HG02798 (cell line): ENCODE measurements at regions not wholly inside any gene's neighbourhood (a gene's known extent, or its start where the extent isn't known, plus 50 kb on each side); places are given as distances from the start of the nearest gene placed in this dataset.

Experiments
- ATAC-seq: cut with Tn5 transposase; IDR thresholded peaks from one replicate; pipeline ENCODE4 v1.9.1; 2021; ENCODE audit warnings: mild to moderate bottlenecking; ENCODE audit not compliant: unreplicated experiment, poor library complexity

- ATAC-seq, result no peak
These were observed 78.0 kb upstream of the SSTR1 start for GRCh38 chr14:38129705-38130104.

DNA sequence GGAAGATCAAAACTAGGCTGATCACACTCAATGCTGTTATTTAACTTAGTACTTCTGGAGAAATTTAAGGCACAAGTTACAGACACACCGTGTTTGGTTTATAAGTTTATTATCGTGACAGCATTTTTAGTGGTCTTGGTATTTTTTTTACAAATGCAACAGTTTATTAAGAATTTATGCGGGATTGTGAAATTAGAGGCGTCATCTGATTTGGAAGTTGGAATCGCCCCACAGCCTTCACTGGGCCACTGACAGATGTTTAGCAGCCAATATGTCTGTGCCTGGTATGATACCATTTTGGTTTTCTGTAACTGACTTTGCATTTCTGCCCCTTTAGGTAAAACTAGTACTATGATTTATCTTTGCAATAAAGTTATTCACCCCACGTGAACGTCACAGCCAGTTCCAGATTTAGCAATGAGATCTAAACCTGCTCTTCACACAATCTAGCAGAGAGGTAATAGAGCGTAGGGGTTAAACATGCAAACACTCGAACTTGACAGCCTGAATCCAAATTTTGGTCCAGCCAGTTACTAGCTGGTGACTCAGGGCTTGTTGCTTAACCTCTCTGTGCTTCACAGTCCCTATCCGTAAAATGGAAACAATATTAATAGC lies 73.2 kb upstream of the SSTR1 start:
- ATAC-seq, result no peak

DNA sequence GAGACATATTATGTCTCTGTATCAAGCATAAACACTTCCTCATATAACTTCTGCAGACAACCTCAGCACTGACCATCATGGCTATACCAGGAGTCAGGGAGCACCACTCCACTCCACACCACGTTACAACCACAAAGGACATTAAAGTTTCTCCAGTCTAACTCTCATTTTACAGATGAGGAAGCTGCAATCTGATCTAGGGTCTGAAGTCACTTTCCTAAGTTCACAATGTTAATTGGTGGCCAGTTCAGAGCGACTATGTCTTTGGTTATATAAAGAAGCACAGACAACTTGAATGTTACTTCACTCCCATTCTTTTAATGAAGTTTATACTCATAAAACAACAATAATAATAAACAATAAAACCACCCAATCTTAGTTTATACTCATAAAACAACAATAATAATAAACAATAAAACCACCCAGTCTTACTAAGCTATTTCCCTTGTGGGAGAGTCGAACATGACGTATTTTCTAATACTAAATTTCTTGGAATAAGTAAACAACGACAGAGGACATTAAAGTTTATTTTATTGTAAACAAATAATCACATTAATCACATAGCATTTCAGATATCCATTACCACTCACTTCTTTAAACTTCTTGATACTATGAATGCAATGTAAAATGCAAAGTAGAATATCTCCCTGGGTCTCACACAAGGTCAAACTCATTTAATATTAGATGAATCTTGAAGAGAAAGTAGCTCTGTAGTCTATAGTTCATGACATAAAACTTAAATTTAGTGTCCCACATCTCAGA lies 72.4 kb upstream of the SSTR1 start:
- ATAC-seq, result no peak

- ATAC-seq, result no peak
These were observed 70.7 kb upstream of the SSTR1 start for GRCh38 chr14:38137005-38137404.

GRCh38 chr14:38138473-38139138 lies 69.1 kb upstream of the SSTR1 start:
- no peak for ATAC-seq

- no peak for ATAC-seq
These were observed 67.8 kb upstream of the SSTR1 start for GRCh38 chr14:38139926-38140325.

DNA sequence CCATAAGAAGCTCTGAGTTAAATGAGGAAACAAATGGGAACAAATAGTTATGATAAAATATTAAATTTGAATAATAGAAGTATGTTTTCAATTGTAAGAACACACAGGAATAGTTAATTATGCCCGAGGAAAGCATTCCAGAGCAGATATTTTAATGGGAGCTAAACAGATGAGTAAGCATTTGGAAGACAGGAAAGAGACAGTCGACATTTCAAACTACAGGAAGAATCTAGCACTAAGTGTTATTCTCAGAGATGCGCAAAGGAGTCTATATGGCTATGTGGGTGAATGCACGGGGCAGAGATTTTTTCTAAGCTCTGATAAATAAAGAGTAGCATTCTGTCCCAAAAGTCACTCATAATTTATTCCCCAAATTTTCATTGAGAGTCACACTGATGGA lies 64.5 kb upstream of the SSTR1 start:
- no peak for ATAC-seq

- ATAC-seq, result no peak
These were observed 63.8 kb upstream of the SSTR1 start for GRCh38 chr14:38143659-38144505.

DNA sequence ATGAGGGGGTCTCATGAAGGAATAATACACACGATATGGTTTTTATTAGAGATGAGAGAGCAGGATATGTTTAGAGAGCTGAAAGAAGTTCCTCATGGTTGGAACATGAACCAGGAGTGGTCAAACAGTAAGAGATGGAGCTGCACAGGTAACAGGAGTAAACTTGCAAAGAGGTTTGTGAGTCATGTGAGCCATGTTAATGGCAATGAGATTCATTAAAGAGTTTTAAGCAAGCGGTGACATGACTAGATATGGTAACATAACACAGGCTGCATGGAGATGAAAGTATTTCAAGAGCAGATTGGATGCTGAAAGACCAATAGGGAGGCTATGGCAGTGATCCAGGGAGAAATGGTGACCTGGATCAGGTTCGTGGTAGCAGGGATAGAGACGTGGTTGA lies 62.6 kb upstream of the SSTR1 start:
- no peak for ATAC-seq

DNA sequence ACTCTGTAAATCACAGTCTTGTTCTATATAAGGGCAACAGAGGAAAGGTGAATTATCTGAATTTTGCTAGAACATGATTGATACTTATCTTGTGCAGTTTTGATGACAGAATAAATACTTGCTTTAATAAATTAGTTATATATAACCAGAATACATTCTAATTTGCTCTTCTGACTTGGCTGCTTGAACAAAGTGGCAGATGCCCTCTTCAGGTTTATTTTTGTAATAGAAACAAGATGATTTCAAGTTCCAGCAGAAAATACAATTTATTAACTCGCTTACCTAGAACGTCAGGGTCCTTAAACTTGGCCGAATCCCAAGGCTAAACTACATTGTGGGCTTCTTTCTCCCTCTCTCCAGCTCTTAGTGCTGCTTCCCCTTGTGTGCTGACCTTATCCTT lies 57.6 kb upstream of the SSTR1 start:
- no peak for ATAC-seq
